Activated CD4-positive, alpha-beta T cell treated with anti-CD3 and anti-CD28 coated beads for 48 hours (primary cell): ENCODE measurements at regions not wholly inside any gene's neighbourhood (a gene's known extent, or its start where the extent isn't known, plus 50 kb on each side); places are given as distances from the start of the nearest gene placed in this dataset.

ENCODE experiments used
- DNase-seq: peaks from one replicate; pipeline ENCODE4 v3.0.0-alpha.2; 2020

DNA sequence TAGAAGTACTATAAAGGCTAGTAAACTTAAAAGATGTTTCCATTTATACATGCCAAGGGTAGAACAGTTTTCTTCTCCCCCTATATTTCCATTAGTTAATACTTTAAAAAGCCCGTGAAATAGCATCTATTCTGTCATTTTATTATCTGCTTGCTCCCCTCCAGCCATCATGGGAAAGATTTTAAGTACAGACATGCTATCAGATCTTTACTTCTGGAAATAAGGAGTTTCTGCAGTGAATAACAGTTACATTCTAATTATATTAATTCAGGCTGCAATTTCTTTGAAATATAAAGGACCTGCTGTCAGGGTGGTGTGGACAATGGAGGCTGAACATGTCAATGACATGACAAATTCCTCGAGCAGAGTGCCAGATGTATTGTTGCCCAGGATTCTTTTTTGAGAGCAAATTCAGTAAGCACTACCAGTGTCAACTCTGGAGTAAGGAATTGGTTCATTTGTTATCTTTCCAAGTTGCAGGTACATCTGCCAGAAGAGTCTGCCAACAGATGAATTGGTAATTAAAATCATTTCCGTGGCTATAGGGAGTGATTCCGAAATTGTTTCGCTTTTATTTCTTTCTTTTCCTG is 151.3 kb downstream of the BTG1 start:
- DNase-seq: no peak

DNA sequence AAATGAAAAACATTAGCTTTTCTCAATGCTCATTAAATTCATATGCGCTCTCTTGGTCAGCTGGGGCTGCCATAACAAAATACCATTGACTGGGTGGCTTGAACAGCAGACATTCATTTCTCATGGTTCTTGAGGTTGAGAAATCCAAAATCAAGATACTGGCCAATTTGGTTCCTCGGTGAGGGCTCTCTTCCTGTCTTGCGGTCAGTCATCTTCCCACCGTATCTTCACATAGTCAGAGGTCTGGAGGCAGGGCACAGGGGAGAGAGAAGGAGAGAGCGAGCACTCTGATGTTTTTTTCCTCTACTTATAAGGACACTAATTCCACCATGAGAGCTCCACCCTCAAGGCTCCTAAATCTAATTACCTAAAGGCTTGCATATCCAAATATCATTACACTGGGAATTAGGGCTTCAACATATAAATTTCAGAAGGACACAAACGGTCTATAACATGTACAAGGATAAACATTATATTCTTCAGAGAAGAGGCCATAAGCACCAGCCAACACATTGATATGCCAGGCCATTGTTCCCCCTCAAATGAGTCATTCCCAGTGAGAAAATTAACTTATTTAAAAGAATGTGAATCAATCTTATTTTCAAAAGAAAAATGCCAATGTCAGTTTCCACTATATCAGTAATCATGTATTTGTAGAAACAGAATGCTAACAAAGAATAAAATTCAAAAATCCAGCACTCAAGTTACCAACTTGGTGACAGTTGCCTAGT is 152.2 kb downstream of the BTG1 start:
- DNase-seq: no peak

DNA sequence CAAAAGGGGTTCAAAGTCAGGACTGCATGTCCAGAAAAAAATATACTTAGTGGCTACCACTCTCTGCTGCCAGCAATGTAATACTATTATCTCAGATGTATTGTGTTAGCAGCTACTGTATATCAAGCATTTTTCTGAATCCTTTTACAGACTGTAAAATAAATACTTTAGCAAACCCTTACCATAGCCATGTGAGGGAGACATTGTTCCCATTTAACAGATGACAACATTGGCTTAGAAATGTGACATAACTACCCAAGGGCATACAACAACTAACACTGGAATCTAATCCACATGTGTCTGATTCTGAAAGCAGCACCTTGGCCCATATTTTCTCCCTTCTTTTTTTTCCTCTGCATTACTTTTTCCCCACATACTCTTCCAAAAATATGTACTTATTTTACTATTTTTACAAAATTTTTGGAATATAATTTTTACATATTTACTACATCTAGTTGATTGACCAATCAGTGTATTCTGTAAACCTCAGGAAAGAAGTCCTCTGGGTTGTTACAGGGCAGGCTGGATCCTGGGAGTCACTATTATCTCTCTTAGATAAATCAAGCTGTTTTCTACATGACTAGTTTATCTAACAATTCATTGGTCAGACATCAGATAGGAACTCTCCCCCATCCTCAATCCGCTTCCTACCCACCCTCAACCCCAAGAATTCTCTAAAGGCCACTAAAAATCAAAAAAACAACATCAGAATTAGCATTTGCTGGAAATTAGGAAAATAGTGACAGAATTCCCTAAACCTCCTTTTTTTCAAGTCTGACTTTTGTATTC is 154.1 kb downstream of the BTG1 start:
- DNase-seq: no peak

DNA sequence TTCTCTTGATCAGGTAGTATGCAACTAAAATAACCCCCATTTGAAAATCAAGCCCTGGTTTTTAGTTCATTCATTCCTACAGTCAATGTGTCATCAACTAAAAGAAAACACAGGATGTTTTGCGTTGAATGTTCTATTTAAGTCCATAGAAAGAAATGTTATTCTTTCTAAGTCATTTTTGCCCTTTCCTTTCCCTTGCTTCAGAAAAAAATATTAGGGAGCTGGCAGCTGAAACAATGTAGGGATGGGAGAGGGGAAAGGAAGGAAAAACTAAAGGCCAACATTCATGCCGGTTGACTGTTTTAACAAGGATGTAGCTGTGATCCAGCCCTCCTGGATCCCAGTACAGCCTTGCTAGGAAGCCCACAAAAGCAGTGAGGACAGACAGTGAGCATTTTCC is 155.1 kb downstream of the BTG1 start:
- DNase-seq: no peak

DNA sequence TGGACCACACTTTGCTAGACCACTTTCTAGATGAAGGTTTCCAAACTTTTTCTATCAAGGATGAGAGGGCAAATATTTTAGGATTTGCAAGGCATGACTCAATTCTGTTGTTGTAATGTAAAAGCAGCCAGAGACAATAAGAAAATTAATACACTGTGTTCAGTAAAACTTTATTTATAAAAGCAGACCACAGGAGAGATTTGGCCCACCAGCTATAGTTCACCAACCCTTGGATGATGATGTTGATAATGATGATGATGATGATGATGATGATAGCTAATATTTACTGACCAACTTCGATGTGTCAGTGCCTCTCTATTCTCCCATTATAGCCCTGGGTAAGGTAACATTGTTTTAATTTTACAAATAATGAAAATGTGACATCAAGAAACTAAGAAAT is 156.5 kb downstream of the BTG1 start:
- DNase-seq: no peak

DNA sequence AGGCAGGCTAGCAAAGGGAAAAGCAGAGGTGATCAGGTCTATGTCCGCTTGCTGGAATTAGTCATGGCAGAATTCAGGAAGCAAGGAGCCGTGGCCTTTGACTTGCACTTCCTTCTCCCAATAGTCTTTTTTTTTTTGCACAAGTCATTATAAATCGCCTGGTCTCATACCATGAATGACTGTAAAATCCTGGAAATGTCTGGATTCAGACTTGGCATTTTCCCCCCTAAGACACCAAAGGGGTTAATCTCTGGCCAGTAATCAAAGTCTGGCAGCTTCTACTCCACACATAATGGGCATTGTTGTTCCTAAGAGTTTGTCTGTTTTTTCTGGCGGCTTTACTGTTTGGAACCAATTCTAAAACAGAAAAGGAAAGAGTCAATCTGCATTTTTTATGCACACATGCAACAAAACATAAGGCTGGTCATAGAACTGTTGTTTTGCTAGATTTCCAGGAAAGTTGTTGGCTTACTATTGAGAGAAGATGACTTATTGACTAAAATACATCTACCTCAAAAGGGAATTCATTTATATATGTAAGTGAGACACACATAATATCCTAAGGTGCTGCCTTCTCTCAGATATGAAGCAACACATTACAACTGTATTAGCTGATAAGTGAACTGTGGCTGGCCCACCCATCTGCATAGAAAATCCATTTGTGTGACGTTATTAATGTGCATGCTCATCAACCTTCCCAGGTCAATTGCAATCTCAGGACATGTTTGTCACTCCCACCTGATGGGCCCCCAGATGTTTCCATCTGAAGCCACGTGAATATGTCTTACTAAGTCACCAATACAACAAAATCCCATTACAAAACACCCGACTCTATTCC is 157.3 kb downstream of the BTG1 start:
- DNase-seq: no peak

DNA sequence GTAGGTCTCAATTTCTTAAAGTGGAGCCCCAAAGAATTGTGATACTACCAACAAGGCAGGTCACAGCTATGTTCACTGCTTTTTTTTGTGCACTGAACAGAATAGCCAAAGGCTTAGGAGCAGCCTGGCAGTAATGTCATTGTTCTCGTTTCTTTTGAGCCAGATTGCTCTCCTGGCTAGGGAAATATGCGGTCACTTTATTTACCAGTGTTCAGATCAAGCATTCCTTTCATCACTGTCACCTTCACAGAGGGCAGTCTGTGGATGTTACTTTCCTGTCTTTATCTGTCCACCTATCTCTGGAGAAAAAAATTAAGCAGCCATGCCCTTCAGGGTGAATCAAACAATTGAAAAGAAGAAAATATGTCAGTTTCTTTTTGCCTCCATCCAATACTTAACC is 159.6 kb downstream of the BTG1 start:
- no peak for DNase-seq

DNA sequence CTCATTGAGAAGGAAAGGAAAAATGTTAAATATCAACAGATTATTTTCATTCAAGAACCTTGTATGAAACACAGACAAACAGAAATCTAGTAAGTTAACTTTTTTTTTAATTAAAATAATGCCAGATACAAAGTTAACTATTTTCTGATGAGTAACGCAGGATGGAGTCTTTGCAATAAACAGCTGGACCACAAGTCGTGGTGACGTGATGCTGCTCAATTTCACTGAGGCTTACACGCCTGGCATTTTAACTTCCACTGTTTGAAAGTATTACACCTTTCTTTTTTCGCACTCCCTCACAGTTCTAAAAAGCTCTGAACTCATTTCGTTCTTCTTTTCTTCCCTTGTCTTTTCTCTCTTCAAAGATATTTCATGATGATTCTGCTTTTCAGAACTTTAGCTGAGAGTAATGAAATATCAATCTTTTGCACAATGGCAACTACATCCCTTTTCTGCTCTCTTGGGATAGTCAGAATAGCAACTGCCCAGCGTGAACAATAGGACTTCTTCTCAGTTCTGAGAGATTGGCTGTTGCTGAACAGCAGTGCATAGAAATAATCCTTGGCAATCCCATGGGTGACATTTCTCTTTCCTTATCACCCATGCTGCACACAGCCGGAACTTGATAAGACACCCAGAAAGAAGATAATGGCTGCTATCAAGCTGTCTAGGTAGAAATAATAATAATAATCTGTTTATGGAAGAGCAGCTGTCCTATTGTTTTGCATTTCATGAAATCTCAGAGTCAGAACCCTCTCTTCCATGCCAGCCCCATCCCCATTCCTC is 160.5 kb downstream of the BTG1 start:
- no peak for DNase-seq

DNA sequence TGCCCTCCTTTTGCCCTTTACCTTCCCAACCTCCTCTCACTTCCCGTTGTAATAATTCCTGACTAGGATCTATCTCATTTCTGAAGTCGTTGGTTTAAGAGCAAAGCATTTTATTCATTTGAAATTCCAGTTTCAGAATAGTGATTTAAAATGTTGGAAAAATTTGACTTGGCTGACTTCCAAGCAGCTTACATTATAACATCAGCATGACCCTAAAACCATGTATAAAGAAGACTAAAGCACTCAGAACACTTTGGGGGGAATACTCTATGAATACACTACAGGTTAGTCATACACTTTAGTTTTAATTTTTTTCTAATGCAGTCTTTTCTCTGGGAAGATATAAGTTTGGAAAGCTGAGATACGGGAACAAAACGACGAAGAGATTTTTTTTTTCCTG is 161.1 kb downstream of the BTG1 start:
- no peak for DNase-seq

DNA sequence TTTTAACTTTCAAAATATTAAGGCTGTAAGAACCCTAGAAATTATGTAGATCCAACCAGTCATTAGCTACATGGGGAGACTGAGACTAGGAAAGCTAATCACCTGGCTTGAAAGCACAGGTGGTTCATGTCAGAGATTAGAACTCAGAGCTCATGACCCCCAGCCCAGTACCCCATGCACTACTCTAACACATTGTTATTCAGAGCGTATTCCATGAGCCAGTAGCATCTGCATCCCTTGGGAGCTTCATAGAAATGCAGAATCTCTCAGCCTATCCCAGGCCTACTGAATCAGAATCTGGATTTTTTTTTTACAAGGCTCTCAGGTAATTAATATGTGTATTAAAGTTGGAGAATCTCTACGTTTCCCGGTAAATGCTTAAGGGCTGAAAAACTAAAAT is 161.7 kb downstream of the BTG1 start:
- DNase-seq: no peak

DNA sequence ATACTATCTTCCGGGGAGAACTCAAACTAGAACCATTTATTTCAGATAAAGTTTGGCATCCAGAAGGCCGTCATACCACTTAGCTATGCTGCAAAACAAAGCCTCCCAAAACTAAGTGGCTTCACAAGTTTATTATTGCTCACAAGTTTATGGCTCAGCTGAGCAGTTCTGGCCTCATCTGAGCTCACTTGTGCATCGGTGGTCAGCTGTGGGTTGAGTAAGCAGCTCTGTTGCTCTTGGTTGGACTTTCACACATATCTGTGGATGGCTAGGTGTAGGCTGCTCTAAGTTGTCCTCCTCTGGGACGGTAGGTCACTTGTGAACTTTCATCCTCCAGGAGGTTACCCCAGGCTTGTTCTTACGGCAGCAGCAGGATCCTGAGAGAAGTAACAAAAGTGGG is 162.7 kb downstream of the BTG1 start:
- DNase-seq: no peak

DNA sequence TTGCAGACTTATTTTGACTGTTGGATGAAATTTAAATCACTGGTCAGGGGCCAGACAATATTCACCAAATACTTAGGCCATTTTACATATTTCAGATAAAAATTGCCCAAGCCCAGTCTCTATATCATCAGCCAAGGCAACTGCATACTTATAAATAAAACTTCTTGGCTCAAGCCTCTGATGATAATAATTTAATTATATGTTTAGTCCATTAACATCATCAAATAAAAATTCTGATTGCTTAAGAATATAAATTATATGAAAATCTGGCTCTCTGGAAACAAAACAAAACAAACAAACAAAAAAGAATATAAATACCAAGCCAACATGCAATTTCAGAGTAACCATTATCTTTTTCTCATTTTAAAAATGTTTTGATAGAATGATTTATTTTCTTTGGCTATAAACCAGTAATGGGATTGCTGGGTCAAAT is 165.2 kb downstream of the BTG1 start:
- no peak for DNase-seq

DNA sequence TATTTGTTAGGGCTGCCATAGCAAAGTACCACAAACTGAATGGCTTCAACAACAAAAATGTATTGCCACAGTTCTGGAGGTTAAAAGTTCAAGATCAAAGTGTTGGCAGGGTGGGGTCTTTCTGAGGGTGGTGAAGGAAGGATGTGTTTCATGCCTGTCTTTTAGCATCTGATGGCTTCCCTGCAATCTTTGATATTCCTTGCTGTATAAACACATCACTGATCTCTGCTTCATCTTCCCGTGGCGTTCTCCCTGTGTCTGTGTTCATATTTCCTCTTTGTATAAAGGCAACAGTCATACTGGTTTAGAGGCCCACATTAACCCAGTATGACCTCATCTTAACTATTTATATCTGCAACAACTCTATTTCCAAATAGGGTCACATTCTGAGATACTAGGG is 167.5 kb downstream of the BTG1 start:
- no peak for DNase-seq

DNA sequence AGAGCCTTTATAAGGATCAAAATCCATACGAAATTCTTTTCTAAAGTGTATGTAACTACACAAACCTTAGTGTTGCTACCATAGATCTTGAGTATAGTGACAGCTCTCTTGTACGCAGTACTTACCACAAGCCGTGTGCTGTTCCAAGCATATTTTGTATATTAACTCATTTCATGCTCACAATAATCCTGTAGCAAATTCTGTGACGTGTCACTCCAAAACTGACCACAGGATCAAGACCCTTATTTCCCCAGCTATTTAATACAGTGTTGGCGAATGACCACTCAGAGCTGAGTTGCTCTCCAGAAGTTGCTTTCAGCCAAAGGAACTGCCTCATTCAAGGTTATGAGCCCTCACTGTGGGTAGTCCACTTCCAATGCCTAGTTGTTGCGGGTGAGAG is 169.8 kb downstream of the BTG1 start:
- no peak for DNase-seq

DNA sequence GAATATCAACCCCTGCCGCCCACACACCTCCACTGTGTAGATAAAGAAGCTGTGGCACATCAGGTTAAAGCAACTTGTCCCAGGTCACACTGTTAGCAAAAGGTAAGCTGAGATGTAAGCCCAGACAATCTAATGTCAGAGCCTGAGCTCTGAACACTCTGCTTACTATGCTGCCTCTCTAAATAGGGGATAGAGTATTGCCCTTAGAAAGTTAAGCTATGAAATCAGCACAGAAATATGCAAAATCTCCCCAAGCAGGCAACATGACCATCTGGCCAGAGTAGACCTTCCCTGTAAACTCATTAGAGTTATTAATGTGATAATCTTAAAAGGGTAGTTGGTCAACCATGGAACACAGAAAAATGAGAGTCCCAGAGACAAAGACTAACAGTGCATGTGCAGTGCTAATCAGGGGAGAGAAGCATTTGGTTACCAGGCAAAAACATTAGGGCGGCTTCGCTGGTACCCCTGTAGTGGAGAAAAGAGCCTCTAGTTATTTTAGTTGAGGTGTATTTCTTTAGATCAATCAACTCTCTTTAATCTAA is 171.0 kb downstream of the BTG1 start:
- no peak for DNase-seq

DNA sequence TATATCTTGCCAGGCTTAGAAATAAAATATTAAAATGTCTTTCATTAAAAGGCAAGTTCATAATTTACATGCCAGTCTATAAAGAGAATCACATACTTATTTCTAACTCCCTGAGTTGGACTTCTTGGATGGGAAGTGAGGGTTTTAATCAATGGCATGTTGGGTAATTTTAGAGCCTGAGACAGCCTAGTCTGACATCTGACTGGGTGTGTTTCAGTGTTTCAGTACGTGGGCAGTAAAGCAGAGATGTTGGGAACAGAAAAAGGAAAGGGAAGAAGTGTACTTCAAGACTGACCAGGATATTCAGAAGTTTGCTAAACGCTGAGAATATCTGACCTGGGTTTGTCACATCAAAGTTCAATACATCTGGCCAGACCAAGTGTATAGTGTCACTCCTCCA is 171.8 kb downstream of the BTG1 start:
- no peak for DNase-seq

DNA sequence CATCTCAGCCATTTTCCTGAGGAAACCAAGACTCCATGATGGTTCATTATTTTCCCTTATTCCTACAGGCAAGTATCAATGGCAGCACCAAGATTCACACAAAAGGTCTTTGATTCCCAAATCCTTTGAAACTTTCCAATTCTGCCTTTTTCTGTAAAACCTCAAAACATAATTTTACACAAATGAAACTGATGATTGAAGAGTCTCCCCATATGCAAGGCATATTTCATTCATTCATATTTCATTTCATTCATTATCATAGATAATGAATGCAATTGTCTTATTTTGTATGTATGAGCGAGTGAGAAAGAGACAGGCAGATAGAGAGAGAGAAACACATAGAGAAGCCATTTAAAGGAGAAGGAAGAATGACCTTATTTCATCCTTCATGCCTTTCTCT is 172.8 kb downstream of the BTG1 start:
- no peak for DNase-seq

DNA sequence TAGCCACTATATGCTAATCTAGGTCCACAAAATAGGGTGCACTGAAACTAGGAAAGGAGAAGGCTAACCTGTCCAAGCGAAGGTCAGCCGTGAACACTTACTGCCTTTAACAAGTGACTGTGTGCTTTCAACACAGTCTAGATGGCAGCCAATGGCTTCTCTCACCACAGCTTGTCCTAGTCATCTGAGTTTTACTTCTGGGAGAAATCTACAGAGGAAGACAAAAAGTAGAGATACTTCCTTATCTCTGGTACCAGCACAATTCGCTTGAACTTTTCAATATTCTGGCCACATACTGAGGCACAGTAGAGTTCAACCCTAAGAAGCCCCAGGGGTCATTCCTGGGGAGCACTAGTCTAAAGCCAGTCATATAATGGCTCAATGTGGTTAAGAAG is 176.9 kb downstream of the BTG1 start:
- DNase-seq: no peak

DNA sequence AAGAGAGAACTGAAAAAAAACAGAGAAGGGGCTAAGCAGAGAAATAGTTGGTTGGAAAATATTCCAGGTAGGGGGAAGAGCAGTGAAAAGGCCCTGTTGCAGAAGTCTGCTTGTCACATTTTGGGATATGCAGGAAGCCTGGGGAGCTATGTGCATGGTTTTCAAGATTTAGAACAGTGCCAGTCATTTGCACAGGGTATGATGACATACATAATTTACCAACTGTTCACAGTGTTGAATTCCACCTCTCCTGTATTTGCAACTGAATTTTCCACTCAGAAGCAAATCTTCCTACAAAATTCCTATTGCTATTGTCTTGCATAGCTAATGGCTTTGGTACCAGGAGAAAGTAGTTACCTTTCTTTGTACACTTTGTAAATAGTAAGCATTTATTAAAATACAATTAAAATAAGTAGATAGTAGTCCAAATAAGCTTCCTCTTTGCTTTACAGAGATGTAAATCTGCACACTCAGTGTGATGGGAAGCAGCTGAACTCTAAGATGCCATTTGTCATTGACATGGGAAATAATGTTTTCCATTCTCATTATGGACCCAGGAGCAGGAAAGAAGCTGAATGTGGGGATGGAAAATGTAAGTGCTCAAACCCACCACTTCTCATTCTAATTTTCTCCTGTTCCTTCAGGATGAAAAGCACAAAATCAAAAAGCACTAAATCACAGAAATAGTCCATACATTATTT is 177.4 kb downstream of the BTG1 start:
- no peak for DNase-seq

DNA sequence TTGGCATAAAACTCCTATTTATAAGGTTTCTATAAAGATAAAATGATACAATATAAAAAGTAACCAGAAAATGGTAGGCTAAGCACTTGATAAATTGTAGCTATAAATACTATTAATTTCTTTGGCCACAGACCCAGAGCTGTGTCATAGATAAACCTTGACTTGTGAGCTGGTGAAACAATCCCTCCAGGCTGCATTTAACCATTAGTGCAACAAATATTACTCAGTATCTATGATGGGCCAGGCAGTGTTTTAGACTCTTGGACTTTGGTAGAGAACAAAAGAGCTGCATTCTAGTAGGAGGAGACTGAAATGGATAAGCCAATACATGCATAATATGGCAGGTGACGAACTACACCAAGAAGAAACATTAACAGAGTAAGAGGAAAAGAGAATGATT is 178.1 kb downstream of the BTG1 start:
- no peak for DNase-seq

DNA sequence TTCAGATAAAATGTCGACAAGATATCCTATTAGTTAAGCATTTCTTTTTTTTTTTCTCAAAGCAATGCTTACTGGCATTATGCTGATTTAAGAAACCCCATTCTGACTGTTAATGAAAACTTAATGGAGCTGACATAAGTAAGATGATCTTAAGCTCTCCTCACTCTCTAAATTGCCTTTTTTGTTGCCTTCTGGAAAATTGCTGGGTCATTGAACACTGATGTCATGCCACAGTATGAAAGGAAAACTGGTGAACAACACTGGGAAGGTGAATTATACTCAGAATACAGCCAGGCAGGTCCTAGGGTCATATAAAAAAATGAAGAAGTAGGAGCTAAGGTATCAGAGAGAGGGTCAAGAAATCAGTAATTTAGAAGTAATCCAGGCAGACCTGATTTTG is 179.9 kb downstream of the BTG1 start:
- DNase-seq: no peak

DNA sequence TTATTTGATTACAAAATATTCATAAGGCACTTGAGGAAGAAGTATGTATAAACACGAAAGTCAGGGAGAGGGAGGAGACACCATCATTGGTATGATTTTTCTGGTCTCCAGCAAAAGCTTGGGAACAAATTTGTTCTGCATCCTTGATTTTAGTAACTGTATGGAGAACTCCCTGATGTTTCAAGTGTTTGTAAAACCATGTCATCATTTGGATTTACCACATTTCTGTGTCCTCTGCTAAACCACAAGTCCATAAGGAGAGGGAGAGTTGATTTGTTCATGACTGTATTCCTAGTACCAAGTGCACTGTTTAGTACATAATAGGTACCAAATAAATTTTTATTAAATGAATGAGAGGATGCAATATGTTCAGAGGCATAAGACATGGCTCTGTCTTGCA is 181.1 kb downstream of the BTG1 start:
- DNase-seq: no peak
